Neuronal stem cell (in vitro differentiated cells): ENCODE measurements at regions not wholly inside any gene's neighbourhood (a gene's known extent, or its start where the extent isn't known, plus 50 kb on each side); places are given as distances from the start of the nearest gene placed in this dataset.

Experiments
- DNase-seq: peaks from one replicate; pipeline ENCODE4 v3.0.0-alpha.2; 2013; ENCODE audit warnings: low spot score
- H2AFZ ChIP-seq: one replicate; pipeline ENCODE4 v1.6.1; 2013; ENCODE audit warnings: mild to moderate bottlenecking, low read length, inconsistent platforms
- H2AK5ac ChIP-seq: 2 replicates; pipeline ENCODE4 v1.6.1; 2013; ENCODE audit warnings: low read depth, mild to moderate bottlenecking, inconsistent platforms, low read length, moderate library complexity, mixed read lengths
- H2BK120ac ChIP-seq: 2 replicates; pipeline ENCODE4 v1.6.1; 2013; ENCODE audit warnings: low read depth, mild to moderate bottlenecking, inconsistent platforms, low read length, moderate library complexity, mixed read lengths
- H2BK12ac ChIP-seq: one replicate; pipeline ENCODE4 v1.6.1; 2013; ENCODE audit warnings: low read length, inconsistent platforms
- H2BK15ac ChIP-seq: 2 replicates; pipeline ENCODE4 v1.6.1; 2013; ENCODE audit warnings: mild to moderate bottlenecking, low read length, inconsistent platforms, mixed read lengths
- H2BK5ac ChIP-seq: one replicate; pipeline ENCODE4 v1.6.1; 2013; ENCODE audit warnings: inconsistent platforms, mild to moderate bottlenecking, low read length, moderate library complexity
- H3K14ac ChIP-seq: one replicate; pipeline ENCODE4 v1.6.1; 2013; ENCODE audit warnings: low read length, inconsistent platforms
- H3K18ac ChIP-seq: 2 replicates; pipeline ENCODE4 v1.6.1; 2013; ENCODE audit warnings: low read length, inconsistent platforms
- H3K23ac ChIP-seq: 2 replicates; pipeline ENCODE4 v1.6.1; 2013; ENCODE audit warnings: low read depth, mild to moderate bottlenecking, mixed read lengths, low read length, inconsistent platforms; ENCODE audit not compliant: poor library complexity
- H3K27ac ChIP-seq: replicated peaks from 3 replicates; pipeline ENCODE4 v1.5.1; 2013; ENCODE audit warnings: low read length, inconsistent platforms
- H3K27me3 ChIP-seq, 3 experiments: 2 replicates each; pipeline ENCODE4 v1.6.1; 2013; ENCODE audit warnings: low read length in 3 of 3, mild to moderate bottlenecking in 2 of 3, inconsistent platforms in 1 of 3, low read depth in 1 of 3, mixed read lengths in 1 of 3, moderate library complexity in 1 of 3; ENCODE audit not compliant: control insufficient read depth in 3 of 3, insufficient read depth in 3 of 3
- H3K36me3 ChIP-seq, 2 donors: replicated peaks in 1 of 2; 2 replicates each; pipeline ENCODE4 v1.6.1; 2013; ENCODE audit warnings: low read length in 2 of 2; ENCODE audit not compliant: control insufficient read depth in 2 of 2, insufficient read depth in 2 of 2
- H3K4ac ChIP-seq: 2 replicates; pipeline ENCODE4 v1.6.1; 2013; ENCODE audit warnings: inconsistent platforms, mild to moderate bottlenecking, low read length, moderate library complexity
- H3K4me1 ChIP-seq, 2 donors: 1 replicate in 1 of 2; 2 replicates in 1 of 2; pipeline ENCODE4 v1.6.1; 2013; ENCODE audit warnings: low read length in 2 of 2, low read depth in 1 of 2; ENCODE audit not compliant: control insufficient read depth in 2 of 2, insufficient read depth in 1 of 2
- H3K4me2 ChIP-seq: one replicate; pipeline ENCODE4 v1.6.1; 2013; ENCODE audit warnings: mild to moderate bottlenecking, low read length, inconsistent platforms; ENCODE audit not compliant: insufficient read depth, poor library complexity, severe bottlenecking
- H3K4me3 ChIP-seq, 2 donors: 2 replicates each; pipeline ENCODE4 v1.5.1; 2013; ENCODE audit warnings: low read length in 2 of 2, mild to moderate bottlenecking in 2 of 2, inconsistent platforms in 1 of 2, moderate library complexity in 1 of 2
- H3K79me1 ChIP-seq: one replicate; pipeline ENCODE4 v1.6.1; 2013; ENCODE audit warnings: low read depth, mild to moderate bottlenecking, inconsistent platforms, low read length, moderate library complexity
- H3K9ac ChIP-seq: one replicate; pipeline ENCODE4 v1.6.1; 2013; ENCODE audit warnings: mild to moderate bottlenecking, low read depth, low read length, inconsistent platforms; ENCODE audit not compliant: poor library complexity
- H3K9me3 ChIP-seq, 2 donors: replicated peaks in 1 of 2; 2 replicates each; pipeline versions ENCODE3 to v1.6.1; 2013; ENCODE audit warnings: low read length in 2 of 2, mild to moderate bottlenecking in 2 of 2, inconsistent platforms in 1 of 2, low read depth in 1 of 2, mixed read lengths in 1 of 2, moderate library complexity in 1 of 2; ENCODE audit not compliant: control insufficient read depth in 2 of 2, insufficient read depth in 1 of 2
- H4K8ac ChIP-seq: one replicate; pipeline ENCODE4 v1.6.1; 2013; ENCODE audit warnings: low read depth, mild to moderate bottlenecking, inconsistent platforms, low read length, moderate library complexity
- H4K91ac ChIP-seq: one replicate; pipeline ENCODE4 v1.6.1; 2013; ENCODE audit warnings: low read length, low read depth, mild to moderate bottlenecking, inconsistent platforms; ENCODE audit not compliant: poor library complexity
- WGBS, 2 donors: extraction: QIAGEN DNeasy Blood & Tissue Kit; methylation state at CpG; one replicate each; pipeline ENCODE4 v1.1.7; 2013; ENCODE audit warnings: missing lambda C conversion rate in 2 of 2, mixed read lengths in 1 of 2; ENCODE audit not compliant: insufficient read length in 2 of 2, insufficient replicate concordance in 1 of 2; ENCODE audit errors: extremely low coverage in 2 of 2; 5-methylcytosine and 5-hydroxymethylcytosine counted together

DNA sequence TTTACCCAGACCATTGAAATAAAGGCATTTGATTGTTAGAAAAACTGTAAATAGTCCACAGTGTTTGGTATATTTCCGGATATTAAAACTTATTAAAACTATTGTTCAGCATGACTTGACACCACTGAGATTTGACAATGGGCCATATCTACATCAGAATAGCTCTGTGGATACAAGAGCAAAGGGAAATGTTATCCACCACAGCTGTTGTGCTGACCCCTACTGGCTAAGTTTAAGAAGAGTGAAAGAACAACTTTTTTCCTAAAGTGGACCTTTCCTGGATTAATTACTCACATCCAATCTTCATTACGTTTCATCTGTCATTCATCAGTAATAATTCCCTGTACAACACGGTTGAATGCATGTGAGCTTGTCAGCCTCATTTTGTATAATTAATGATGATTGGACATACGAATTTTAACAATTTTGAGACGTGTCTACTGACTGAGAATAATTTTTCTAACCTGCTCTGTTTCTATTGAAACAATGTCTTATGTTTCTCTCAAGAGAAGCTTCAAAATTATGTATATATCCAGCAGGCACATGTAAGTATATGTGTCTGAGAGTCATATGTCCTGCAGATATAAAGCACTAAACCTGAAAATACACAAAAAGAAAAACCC lies 1952.6 kb downstream of the MAT2B start:
- Histone ChIP-seq H3K79me1 (no peaks in the 10 kb centered on the region), H4K8ac (no peak overlapping the region), H3K27me3 (no peaks in the 10 kb centered on the region), H3K36me3 (no peaks in the 10 kb centered on the region), H3K18ac (no peak overlapping the region), H2BK120ac (no peak overlapping the region), H2BK12ac (no peak overlapping the region), H3K9ac (no peak overlapping the region), H3K23ac (no peak overlapping the region), H2BK15ac (no peak overlapping the region), H3K4me1 (no peaks in the 10 kb centered on the region), H3K4ac (no peak overlapping the region), H2AK5ac (no peak overlapping the region), H2BK5ac (no peak overlapping the region), H2AFZ (no peak overlapping the region), H3K4me2 (no peak overlapping the region), H3K14ac (no peak overlapping the region), H3K27ac (no peak overlapping the region), H3K4me3 (no peak overlapping the region), H3K9me3 (no peaks in the 10 kb centered on the region), H4K91ac (no peak overlapping the region)
- WGBS, 2 donors: no CpG with 5 or more reads among the region's 5 CpGs
- DNase-seq: peak; percentile 26

GRCh38 chr5:165459232-165459631 lies 1953.8 kb downstream of the MAT2B start:
- no peak for DNase-seq
- Histone ChIP-seq H2BK120ac (no peak overlapping the region), H4K91ac (no peak overlapping the region), H2BK15ac (no peak overlapping the region), H3K18ac (no peak overlapping the region), H3K4me1 (no peaks in the 10 kb centered on the region), H3K79me1 (no peaks in the 10 kb centered on the region), H3K9ac (no peak overlapping the region), H3K4me2 (no peak overlapping the region), H2BK12ac (no peak overlapping the region), H3K9me3 (no peaks in the 10 kb centered on the region), H3K27me3 (no peaks in the 10 kb centered on the region), H2AK5ac (no peak overlapping the region), H3K36me3 (no peaks in the 10 kb centered on the region), H3K27ac (no peak overlapping the region), H4K8ac (no peak overlapping the region), H3K4ac (no peak overlapping the region), H3K23ac (no peak overlapping the region), H3K4me3 (no peak overlapping the region), H3K14ac (no peak overlapping the region), H2BK5ac (no peak overlapping the region), H2AFZ (no peak overlapping the region)

DNA sequence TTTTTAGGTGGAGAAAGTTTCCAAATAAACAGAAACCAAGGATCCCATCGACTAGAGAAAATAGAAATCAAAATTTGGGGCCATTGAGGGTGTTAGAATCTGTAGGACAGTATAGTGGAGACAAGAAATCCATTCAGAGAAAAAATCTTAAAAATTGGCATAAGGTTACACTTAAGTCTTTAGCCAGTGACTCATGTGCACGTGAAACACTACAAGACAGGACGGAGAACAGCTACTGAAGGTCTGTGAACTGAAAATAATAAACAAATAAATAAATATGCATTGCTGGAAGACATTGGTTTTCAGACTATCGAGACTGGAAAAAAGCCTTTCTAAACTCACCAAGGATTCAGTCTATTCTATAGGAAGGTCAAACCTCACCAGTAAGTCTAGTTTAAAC lies 1955.5 kb downstream of the MAT2B start:
- Histone ChIP-seq H2BK12ac (no peak overlapping the region), H3K9me3 (no peaks in the 10 kb centered on the region), H3K27me3 (no peaks in the 10 kb centered on the region), H2AFZ (no peak overlapping the region), H2BK5ac (no peak overlapping the region), H3K14ac (no peak overlapping the region), H3K79me1 (no peaks in the 10 kb centered on the region), H3K27ac (no peak overlapping the region), H4K91ac (no peak overlapping the region), H3K23ac (no peak overlapping the region), H3K4me2 (no peak overlapping the region), H3K18ac (no peak overlapping the region), H2BK120ac (no peak overlapping the region), H3K4me1 (no peaks in the 10 kb centered on the region), H4K8ac (no peak overlapping the region), H3K36me3 (no peaks in the 10 kb centered on the region), H2BK15ac (no peak overlapping the region), H2AK5ac (no peak overlapping the region), H3K4ac (no peak overlapping the region), H3K9ac (no peak overlapping the region), H3K4me3 (no peak overlapping the region)
- DNase-seq: no peak
- WGBS, 2 donors: no CpG with 5 or more reads among the region's 4 CpGs

DNA sequence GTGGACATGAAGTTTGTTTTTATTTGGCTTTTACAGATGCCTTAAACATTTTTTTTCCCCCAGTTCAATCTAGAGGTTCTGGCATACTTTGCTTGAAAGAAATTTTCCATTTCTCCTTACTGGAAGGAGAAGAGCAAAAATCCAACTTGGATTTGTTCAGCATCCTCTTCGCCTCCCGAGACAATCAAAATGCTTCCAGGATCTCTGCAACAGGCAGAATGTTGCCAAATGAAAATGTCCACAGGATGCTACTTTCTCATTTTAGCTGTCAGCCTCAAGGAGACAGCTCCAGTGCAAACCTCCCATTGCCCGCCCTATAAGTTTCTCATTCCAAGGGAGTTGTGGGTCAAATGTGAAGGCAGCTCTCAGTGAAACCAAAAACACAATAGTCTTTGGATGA lies 1972.1 kb downstream of the MAT2B start:
- Histone ChIP-seq H3K4me2 (no peak overlapping the region), H2BK12ac (no peak overlapping the region), H4K91ac (no peak overlapping the region), H2BK120ac (no peak overlapping the region), H3K79me1 (no peaks in the 10 kb centered on the region), H2BK15ac (no peak overlapping the region), H2BK5ac (no peak overlapping the region), H3K4ac (no peak overlapping the region), H3K18ac (no peak overlapping the region), H3K9me3 (no peaks in the 10 kb centered on the region), H3K14ac (no peak overlapping the region), H4K8ac (no peak overlapping the region), H3K27ac (no peak overlapping the region), H3K27me3 (no peaks in the 10 kb centered on the region), H3K36me3 (no peaks in the 10 kb centered on the region), H3K4me1 (peaks cover 3 to 5% of the 10 kb centered on the region in 2 donors), H2AK5ac (no peak overlapping the region), H3K23ac (no peak overlapping the region), H2AFZ (no peak overlapping the region), H3K4me3 (no peak overlapping the region), H3K9ac (no peak overlapping the region)
- no CpG with 5 or more reads among the region's 3 CpGs for WGBS, 2 donors
- no peak for DNase-seq
